SK-N-DZ (cell line): ENCODE measurements at regions not wholly inside any gene's neighbourhood (a gene's known extent, or its start where the extent isn't known, plus 50 kb on each side); places are given as distances from the start of the nearest gene placed in this dataset.
A peak's percentile ranks its signal among the peaks of the same experiment; 100 is the strongest.
"Not testable (repeated sequence)": the region's sequence is repeated elsewhere in the genome, so short reads cannot be mapped to it uniquely, and the experiment has no call there.

ENCODE experiments used
- DNase-seq: peaks from one replicate; pipeline ENCODE4 v3.0.0-alpha.2; 2015; ENCODE audit warnings: low spot score

- DNase-seq: peak; percentile 66
Observed at GRCh38 chr18:55737781-55738468, 149.9 kb upstream of the TCF4 start.

GRCh38 chr18:55737266-55737665, 149.3 kb upstream of the TCF4 start:
- peak; percentile 61 for DNase-seq

GRCh38 chr18:55735969-55736368, 148.0 kb upstream of the TCF4 start:
- DNase-seq: peak; percentile 91

GRCh38 chr18:55735199-55735855, 147.3 kb upstream of the TCF4 start:
- DNase-seq: peak; percentile 38

GRCh38 chr18:55732227-55733106, 144.5 kb upstream of the TCF4 start:
- no peak for DNase-seq

GRCh38 chr18:55731594-55732042, 143.6 kb upstream of the TCF4 start:
- DNase-seq: no peak

- not testable (repeated sequence) for DNase-seq
Observed at GRCh38 chr18:55721006-55721405, 133.0 kb upstream of the TCF4 start.

- no peak for DNase-seq
Observed at GRCh38 chr18:55713707-55714106, 125.7 kb upstream of the TCF4 start.

GRCh38 chr18:55706898-55707297, 118.9 kb upstream of the TCF4 start:
- DNase-seq: no peak

- DNase-seq: no peak
Observed at GRCh38 chr18:55699233-55699765, 111.3 kb upstream of the TCF4 start.

GRCh38 chr18:55696811-55697210, 108.8 kb upstream of the TCF4 start:
- no peak for DNase-seq

GRCh38 chr18:55695091-55695490, 107.1 kb upstream of the TCF4 start:
- no peak for DNase-seq

GRCh38 chr18:55694291-55694690, 106.3 kb upstream of the TCF4 start:
- DNase-seq: no peak

GRCh38 chr18:55688030-55688429, 100.0 kb upstream of the TCF4 start:
- DNase-seq: no peak

- DNase-seq: no peak
Observed at GRCh38 chr18:55687106-55687505, 99.1 kb upstream of the TCF4 start.

- DNase-seq: no peak
Observed at GRCh38 chr18:55685638-55686037, 97.6 kb upstream of the TCF4 start.

- DNase-seq: peak; percentile 2
Observed at GRCh38 chr18:55672574-55673361, 84.8 kb upstream of the TCF4 start.

- no peak for DNase-seq
Observed at GRCh38 chr18:55665506-55665905, 77.5 kb upstream of the TCF4 start.

GRCh38 chr18:55664758-55665400, 76.9 kb upstream of the TCF4 start:
- not testable (repeated sequence) for DNase-seq

GRCh38 chr18:55663891-55664290, 75.9 kb upstream of the TCF4 start:
- DNase-seq: no peak

- DNase-seq: no peak
Observed at GRCh38 chr18:55658598-55658997, 70.6 kb upstream of the TCF4 start.
